Prostate gland (tissue), 2 donors: ENCODE measurements at regions not wholly inside any gene's neighbourhood (a gene's known extent, or its start where the extent isn't known, plus 50 kb on each side); places are given as distances from the start of the nearest gene placed in this dataset.

Experiments
- DNase-seq: peaks from one replicate; pipeline ENCODE4 v3.0.0-alpha.2; 2019; ENCODE audit warnings: low spot score
- H3K27ac ChIP-seq, 2 donors: fragments of 200-600 bp; sonication (generic); 2 replicates each; pipeline ENCODE4 v1.5.1; 2017 to 2019
- H3K27me3 ChIP-seq: fragments of 200-600 bp; sonication (generic); replicated peaks from 2 replicates; pipeline ENCODE4 v1.5.1; 2019; ENCODE audit not compliant: insufficient read depth
- H3K36me3 ChIP-seq, 2 donors: fragments of 200-600 bp; sonication (generic); 1 replicate in 1 of 2; 2 replicates in 1 of 2; pipeline versions ENCODE4 v1.5.1 to v1.8.1; 2017 to 2019
- H3K4me1 ChIP-seq: fragments of 200-600 bp; sonication (generic); replicated peaks from 2 replicates; pipeline ENCODE4 v1.5.1; 2019
- H3K4me3 ChIP-seq, 2 donors: fragments of 200-600 bp; sonication (generic); 2 replicates each; pipeline ENCODE4 v1.5.1; 2017 to 2019
- H3K9me3 ChIP-seq: fragments of 200-600 bp; sonication (generic); 2 replicates; pipeline ENCODE4 v1.5.1; 2017
- POLR2A ChIP-seq: fragments of 450-650 bp; IDR thresholded peaks from one replicate; pipeline ENCODE4 v1.6.1; 2016; ENCODE audit warnings: antibody characterized with exemption, mild to moderate bottlenecking
- POLR2AphosphoS5 ChIP-seq: sonication (generic); formaldehyde crosslinking; IDR thresholded peaks from one replicate; pipeline ENCODE4 v1.6.1; 2017; ENCODE audit warnings: antibody characterized with exemption
- whole genome bisulfite sequencing: methylation state at CpG from one replicate; pipeline ENCODE4 v1.1.5; 2018; 5-methylcytosine and 5-hydroxymethylcytosine counted together
- intact Hi-C: fragments of 100-400 bp; cut with DNase I; formaldehyde crosslinking; loops from one replicate; pipeline ENCODE4 v1.14.2; 2022
- TF ChIP-seq, protein P1 (sequence below), 4 experiments: fragments of 200-600 bp in 2 of 4; fragments of 450-650 bp in 2 of 4; sonication (generic) in 2 of 4; IDR thresholded peaks; 1 replicate in 3 of 4; 2 replicates in 1 of 4; pipeline ENCODE4 v1.5.1; 2016 to 2019; ENCODE audit warnings: antibody characterized with exemption in 4 of 4, mild to moderate bottlenecking in 2 of 4, moderate library complexity in 2 of 4

DNA sequence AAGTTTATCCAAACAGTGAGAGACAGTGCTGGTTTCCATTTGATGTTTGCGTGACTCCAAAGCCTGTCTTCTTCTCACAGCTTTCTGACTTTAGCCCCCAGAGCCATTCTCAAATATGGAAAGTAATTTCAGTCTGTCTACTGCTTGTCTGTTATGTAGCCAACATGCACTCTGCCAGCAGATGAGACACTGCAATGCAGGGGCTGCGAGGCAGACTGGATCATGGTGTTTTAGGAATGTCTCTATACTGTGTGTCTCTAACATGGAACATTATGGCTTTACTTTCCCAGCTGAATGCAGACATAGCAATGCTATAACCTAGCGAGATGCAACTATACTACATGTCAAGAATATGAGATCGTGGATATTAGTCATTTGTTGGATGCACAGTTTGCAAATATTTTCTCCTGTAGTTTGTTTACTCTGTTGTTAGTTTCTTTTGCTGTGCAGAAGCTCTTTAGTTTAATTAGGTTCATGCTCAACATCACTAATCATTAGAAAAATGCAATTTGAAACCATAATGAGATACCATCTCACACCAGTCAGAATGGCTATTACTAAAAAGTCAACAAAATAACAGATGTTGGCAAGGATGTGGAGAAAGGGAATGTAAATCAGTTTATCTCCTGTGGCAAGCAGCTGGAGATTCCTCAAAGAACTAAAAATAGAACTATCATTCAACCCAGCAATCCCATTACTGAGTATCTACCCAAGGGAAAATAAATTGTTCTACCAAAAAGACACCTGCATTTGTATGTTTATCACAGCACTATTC is 235.8 kb upstream of the TMTC1 start:
- Histone ChIP-seq H3K4me1 (no peaks in the 10 kb centered on the region), H3K9me3 (no peaks in the 10 kb centered on the region), H3K36me3 (no peaks in the 10 kb centered on the region), H3K27ac (no peak overlapping the region), H3K27me3 (no peaks in the 10 kb centered on the region), H3K4me3 (no peak overlapping the region)
- intact Hi-C loops, result no loop called here
- TF ChIP-seq, protein P1, sequence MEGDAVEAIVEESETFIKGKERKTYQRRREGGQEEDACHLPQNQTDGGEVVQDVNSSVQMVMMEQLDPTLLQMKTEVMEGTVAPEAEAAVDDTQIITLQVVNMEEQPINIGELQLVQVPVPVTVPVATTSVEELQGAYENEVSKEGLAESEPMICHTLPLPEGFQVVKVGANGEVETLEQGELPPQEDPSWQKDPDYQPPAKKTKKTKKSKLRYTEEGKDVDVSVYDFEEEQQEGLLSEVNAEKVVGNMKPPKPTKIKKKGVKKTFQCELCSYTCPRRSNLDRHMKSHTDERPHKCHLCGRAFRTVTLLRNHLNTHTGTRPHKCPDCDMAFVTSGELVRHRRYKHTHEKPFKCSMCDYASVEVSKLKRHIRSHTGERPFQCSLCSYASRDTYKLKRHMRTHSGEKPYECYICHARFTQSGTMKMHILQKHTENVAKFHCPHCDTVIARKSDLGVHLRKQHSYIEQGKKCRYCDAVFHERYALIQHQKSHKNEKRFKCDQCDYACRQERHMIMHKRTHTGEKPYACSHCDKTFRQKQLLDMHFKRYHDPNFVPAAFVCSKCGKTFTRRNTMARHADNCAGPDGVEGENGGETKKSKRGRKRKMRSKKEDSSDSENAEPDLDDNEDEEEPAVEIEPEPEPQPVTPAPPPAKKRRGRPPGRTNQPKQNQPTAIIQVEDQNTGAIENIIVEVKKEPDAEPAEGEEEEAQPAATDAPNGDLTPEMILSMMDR (IDR thresholded peaks at IDR 0.05), result no peak
- TF ChIP-seq POLR2A (no peak), POLR2AphosphoS5 (no peak)
- whole genome bisulfite sequencing, result 66% methylated on average over 4 of the region's 4 CpGs
- no peak for DNase-seq

- no peaks in the 10 kb centered on the region for H3K4me1 ChIP-seq
- no peaks in the 10 kb centered on the region for H3K36me3 ChIP-seq
- no peaks in the 10 kb centered on the region for H3K27me3 ChIP-seq
- no peak overlapping the region for H3K27ac ChIP-seq
- DNase-seq, result no peak
- no peak overlapping the region for H3K4me3 ChIP-seq
- intact Hi-C loops, result no loop called here
- TF ChIP-seq, protein P1 (IDR thresholded peaks at IDR 0.05), result no peak
- TF ChIP-seq POLR2A, result no peak
- no peak for TF ChIP-seq POLR2AphosphoS5
- 78% methylated on average over 10 of the region's 10 CpGs for WGBS
- no peaks in the 10 kb centered on the region for H3K9me3 ChIP-seq
Observed at GRCh38 chr12:30016540-30017055, 232.9 kb upstream of the TMTC1 start.

DNA sequence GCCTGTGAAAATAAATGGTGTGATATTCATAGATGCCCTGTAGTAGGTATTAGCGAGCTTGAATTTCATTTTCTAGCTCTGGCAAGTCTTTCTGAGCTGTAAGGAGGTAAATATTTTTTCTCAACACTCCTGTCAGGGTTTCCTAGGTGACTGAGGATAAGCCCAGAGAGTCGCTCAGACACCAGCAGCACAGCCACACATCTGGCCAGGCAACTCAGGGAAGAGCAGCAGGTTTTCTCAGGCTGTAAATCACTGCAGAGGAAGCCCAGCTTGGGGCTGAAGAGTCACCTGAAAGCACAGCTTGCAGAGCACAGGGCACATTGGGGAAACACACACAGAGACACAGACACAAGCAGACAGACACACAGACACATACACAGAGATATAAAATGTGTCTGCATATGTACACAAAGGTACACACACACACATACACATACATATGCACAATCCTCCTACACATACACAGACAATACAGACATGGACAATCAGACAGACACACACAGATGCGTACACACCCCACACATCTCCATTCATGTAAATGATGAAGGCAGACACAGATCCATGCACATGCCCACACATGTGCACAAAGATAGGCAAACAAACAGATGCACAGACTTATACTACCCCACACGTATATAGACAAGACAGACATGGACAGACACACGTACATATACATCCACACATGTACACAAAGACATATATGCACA is 232.0 kb upstream of the TMTC1 start:
- H3K36me3 ChIP-seq, result no peaks in the 10 kb centered on the region
- no peaks in the 10 kb centered on the region for H3K4me1 ChIP-seq
- no peak overlapping the region for H3K4me3 ChIP-seq
- DNase-seq, result no peak
- no peaks in the 10 kb centered on the region for H3K27me3 ChIP-seq
- H3K9me3 ChIP-seq, result no peaks in the 10 kb centered on the region
- TF ChIP-seq POLR2A, result no peak
- no peak for TF ChIP-seq POLR2AphosphoS5
- TF ChIP-seq, protein P1 (IDR thresholded peaks at IDR 0.05), result no peak
- intact Hi-C loops, result no loop called here
- no peak overlapping the region for H3K27ac ChIP-seq
- 75% methylated on average over 5 of the region's 5 CpGs for WGBS

DNA sequence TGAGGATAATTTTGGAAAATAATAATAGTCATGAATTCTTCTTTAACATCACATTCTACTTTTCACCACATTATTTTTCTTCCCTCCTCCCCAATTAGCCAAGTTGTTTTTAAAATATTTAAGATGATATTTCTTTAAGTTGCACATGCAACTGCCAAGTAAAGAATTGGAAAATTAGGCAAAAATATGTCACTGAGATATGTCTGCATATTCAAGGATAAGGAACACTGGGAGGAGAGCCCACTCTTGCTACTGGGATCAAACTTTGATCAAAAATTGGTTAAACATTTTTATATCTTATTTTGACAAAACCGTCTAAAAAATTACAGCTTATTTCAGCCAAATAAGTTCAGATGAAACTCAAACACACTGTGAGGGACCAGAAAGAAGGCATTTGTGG is 231.2 kb upstream of the TMTC1 start:
- no peak for DNase-seq
- intact Hi-C loops, result no loop called here
- no peak overlapping the region for H3K4me3 ChIP-seq
- WGBS, result 29% methylated on average over 1 of the region's 1 CpG
- H3K9me3 ChIP-seq, result no peaks in the 10 kb centered on the region
- no peaks in the 10 kb centered on the region for H3K4me1 ChIP-seq
- H3K27ac ChIP-seq, result no peak overlapping the region
- H3K27me3 ChIP-seq, result no peaks in the 10 kb centered on the region
- no peaks in the 10 kb centered on the region for H3K36me3 ChIP-seq
- TF ChIP-seq, protein P1 (IDR thresholded peaks at IDR 0.05), result no peak
- no peak for TF ChIP-seq POLR2AphosphoS5
- no peak for TF ChIP-seq POLR2A
